SK-N-SH (cell line): ENCODE measurements at regions not wholly inside any gene's neighbourhood (a gene's known extent, or its start where the extent isn't known, plus 50 kb on each side); places are given as distances from the start of the nearest gene placed in this dataset.

Source experiments
- CTCF ChIA-PET: fragments of 300-600, 350-600 bp; formaldehyde crosslinking; extraction: SDS; loops from one replicate; lab custom pipeline; 2021; lab: Yijun Ruan, JAX
- POLR2A ChIA-PET: fragments of 350-600 bp; sonication (Branson Sonifier 250); formaldehyde crosslinking; extraction: SDS; loops from one replicate; lab custom pipeline; 2020; ENCODE audit warnings: antibody characterized with exemption, inconsistent platforms; lab: Yijun Ruan, JAX
- DNase-seq: peaks from one replicate; pipeline ENCODE4 v3.0.0; 2012
- H2AFZ ChIP-seq: fragments of 200-600 bp; sonication (generic); 2 replicates; pipeline ENCODE4 v1.8.1; 2016; ENCODE audit warnings: antibody characterized with exemption, mild to moderate bottlenecking, low read depth
- H3F3A ChIP-seq: fragments of 200-600 bp; sonication (generic); replicated peaks from 2 replicates; pipeline ENCODE3; 2016; ENCODE audit warnings: antibody characterized with exemption, mild to moderate bottlenecking; ENCODE audit not compliant: insufficient read depth
- H3K27ac ChIP-seq, 2 experiments: fragments of 200-500 bp in 1 of 2; fragments of 200-600 bp in 1 of 2; sonication (Bioruptor generic) in 1 of 2; sonication (generic), shearing (Covaris generic) in 1 of 2; 2 replicates each; pipeline versions ENCODE4 v1.5.1 to v1.6.1; 2014 to 2016; ENCODE audit warnings: low read depth in 2 of 2, inconsistent platforms in 1 of 2, low read length in 1 of 2, mild to moderate bottlenecking in 1 of 2, mixed read lengths in 1 of 2
- H3K27me3 ChIP-seq: fragments of 200-600 bp; sonication (generic), shearing (Covaris generic); 2 replicates; pipeline ENCODE4 v1.6.1; 2016; ENCODE audit warnings: mixed run types; ENCODE audit not compliant: insufficient read depth
- H3K36me3 ChIP-seq, 2 experiments: fragments of 200-500 bp in 1 of 2; fragments of 200-600 bp in 1 of 2; sonication (Bioruptor generic) in 1 of 2; sonication (generic) in 1 of 2; replicated peaks in 1 of 2; 2 replicates each; pipeline versions ENCODE3 to v1.5.1; 2014 to 2016; ENCODE audit warnings: low read length in 1 of 2, mild to moderate bottlenecking in 1 of 2; ENCODE audit not compliant: insufficient read depth in 2 of 2, control insufficient read depth in 1 of 2
- H3K4me1 ChIP-seq, 2 experiments: fragments of 200-500 bp in 1 of 2; fragments of 200-600 bp in 1 of 2; sonication (Bioruptor generic) in 1 of 2; sonication (generic), shearing (Covaris generic) in 1 of 2; 2 replicates each; pipeline versions ENCODE4 v1.5.1 to v1.6.1; 2014 to 2016; ENCODE audit warnings: low read depth in 1 of 2, low read length in 1 of 2, mixed run types in 1 of 2; ENCODE audit not compliant: insufficient read depth in 2 of 2, control insufficient read depth in 1 of 2
- H3K4me2 ChIP-seq: fragments of 200-600 bp; sonication (generic), shearing (Covaris generic); 2 replicates; pipeline ENCODE4 v1.6.1; 2017; ENCODE audit warnings: mixed run types
- H3K4me3 ChIP-seq, 2 experiments: fragments of 200-500 bp in 1 of 2; fragments of 200-600 bp in 1 of 2; sonication (Bioruptor generic) in 1 of 2; sonication (generic), shearing (Covaris generic) in 1 of 2; 2 replicates each; pipeline versions ENCODE4 v1.5.1 to v1.8.1; 2014 to 2016; ENCODE audit warnings: low read depth in 2 of 2, inconsistent platforms in 1 of 2, low read length in 1 of 2, mild to moderate bottlenecking in 1 of 2, mixed read lengths in 1 of 2, moderate library complexity in 1 of 2
- H3K79me2 ChIP-seq: fragments of 200-600 bp; sonication (generic); 2 replicates; pipeline ENCODE4 v1.8.1; 2017; ENCODE audit warnings: mild to moderate bottlenecking; ENCODE audit not compliant: insufficient read depth
- H3K9ac ChIP-seq: fragments of 200-600 bp; sonication (generic); 2 replicates; pipeline ENCODE4 v1.6.1; 2017; ENCODE audit warnings: mixed run types
- H3K9me2 ChIP-seq: fragments of 200-600 bp; sonication (generic); 2 replicates; pipeline ENCODE4 v1.6.1; 2017; ENCODE audit warnings: mixed run types
- H3K9me3 ChIP-seq: fragments of 200-600 bp; sonication (generic); 2 replicates; pipeline ENCODE4 v1.6.1; 2017; ENCODE audit warnings: mixed run types, mild to moderate bottlenecking, moderate library complexity
- H4K20me1 ChIP-seq: fragments of 200-600 bp; sonication (generic); 2 replicates; pipeline ENCODE4 v1.6.1; 2017; ENCODE audit warnings: mild to moderate bottlenecking, mixed run types; ENCODE audit not compliant: insufficient read depth
- EZH2phosphoT487 ChIP-seq: fragments of 200-600 bp; sonication (generic); IDR thresholded peaks from 2 replicates; pipeline ENCODE4 v1.6.1; 2017; ENCODE audit warnings: low read depth, mixed run types, mild to moderate bottlenecking, antibody characterized with exemption, moderate library complexity, borderline replicate concordance
- FOSL2 ChIP-seq: IDR thresholded peaks from 2 replicates; pipeline ENCODE4 v1.4.0; 2012; ENCODE audit warnings: low read depth, mild to moderate bottlenecking, moderate library complexity, borderline replicate concordance
- FOXJ3 ChIP-seq: sonication (generic); formaldehyde crosslinking; IDR thresholded peaks from 2 replicates; pipeline ENCODE4 v1.5.1; 2020; ENCODE audit warnings: mild to moderate bottlenecking, missing genetic modification reagents
- GATA2 ChIP-seq: sonication (generic); formaldehyde crosslinking; IDR thresholded peaks from 2 replicates; pipeline ENCODE4 v1.5.0; 2020; ENCODE audit warnings: mild to moderate bottlenecking, missing genetic modification reagents
- MXI1 ChIP-seq: IDR thresholded peaks from 2 replicates; pipeline ENCODE4 v1.6.1; 2012; ENCODE audit warnings: mild to moderate bottlenecking, low read depth, low read length, improper control_type of control experiment
- NRF1 ChIP-seq: IDR thresholded peaks from 2 replicates; pipeline ENCODE4 v1.6.1; 2012; ENCODE audit warnings: low read depth, mild to moderate bottlenecking, low read length
- RAD21 ChIP-seq: IDR thresholded peaks from 2 replicates; pipeline ENCODE4 v1.6.1; 2012; ENCODE audit warnings: mild to moderate bottlenecking, low read length
- RXRA ChIP-seq: IDR thresholded peaks from 2 replicates; pipeline ENCODE4 v1.4.0; 2012; ENCODE audit warnings: low read depth, mild to moderate bottlenecking, borderline replicate concordance
- SIN3A ChIP-seq: IDR thresholded peaks from 2 replicates; pipeline ENCODE4 v1.6.1; 2012; ENCODE audit warnings: low read depth, mild to moderate bottlenecking, low read length, moderate library complexity, borderline replicate concordance
- TAF1 ChIP-seq: IDR thresholded peaks from 2 replicates; pipeline ENCODE4 v1.6.1; 2012; ENCODE audit warnings: low read depth, mild to moderate bottlenecking, low read length, moderate library complexity, borderline replicate concordance
- TCF12 ChIP-seq: IDR thresholded peaks from 2 replicates; pipeline ENCODE4 v1.4.0; 2012
- WGBS: methylation state at CpG from one replicate; pipeline ENCODE4 v1.1.6; 2017; ENCODE audit warnings: low lambda C conversion rate; 5-methylcytosine and 5-hydroxymethylcytosine counted together
- TF ChIP-seq, protein P1 (sequence below): fragments of 200-600 bp; sonication (generic); IDR thresholded peaks from 2 replicates; pipeline ENCODE4 v1.6.1; 2017; ENCODE audit warnings: antibody characterized with exemption, mild to moderate bottlenecking, moderate library complexity
- TF ChIP-seq, protein P2 (sequence below): IDR thresholded peaks from 2 replicates; pipeline ENCODE4 v1.4.0; 2012; ENCODE audit warnings: low read depth, borderline replicate concordance
- TF ChIP-seq, protein P3 (sequence below): IDR thresholded peaks from 2 replicates; pipeline ENCODE4 v1.6.1; 2012; ENCODE audit warnings: mild to moderate bottlenecking, low read depth, low read length, moderate library complexity
- TF ChIP-seq, protein P4 (sequence below): IDR thresholded peaks from 2 replicates; pipeline ENCODE4 v1.4.0; 2012; ENCODE audit warnings: low read depth
- TF ChIP-seq, protein P5 (sequence below): IDR thresholded peaks from 2 replicates; pipeline ENCODE4; 2012

DNA sequence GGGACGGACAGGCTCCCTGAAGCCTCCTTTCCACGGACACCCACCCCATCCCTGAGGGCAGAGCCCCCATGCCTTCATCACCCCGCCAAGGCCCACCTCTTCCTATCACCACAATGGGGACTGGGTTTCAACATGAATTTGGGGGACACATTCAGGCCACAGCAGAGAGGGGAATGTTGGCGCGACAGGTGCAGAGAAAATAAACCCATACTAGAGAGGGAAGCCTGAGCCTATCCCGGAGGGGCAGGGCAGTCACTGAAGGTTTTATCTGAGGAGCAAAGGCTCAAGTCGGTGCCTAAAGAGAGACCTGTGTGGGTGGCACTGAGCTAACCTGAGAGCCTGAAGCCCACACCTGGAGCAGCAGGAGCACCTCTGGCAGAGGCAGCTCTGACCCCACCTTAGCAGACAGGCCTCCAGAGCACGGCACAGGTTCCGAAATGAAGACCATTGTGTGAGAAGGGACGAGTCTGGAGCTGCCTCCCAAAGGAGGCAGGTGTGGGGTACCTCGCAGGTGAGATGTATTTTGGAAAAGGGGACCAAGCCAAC lies 180.6 kb upstream of the PDE10A start:
- Histone ChIP-seq H3K79me2 (no peaks in the 10 kb centered on the region), H3K4me1 (no peaks in the 10 kb centered on the region; a peak in 1 of 4 replicates), H3K9me3 (no peaks in the 10 kb centered on the region; the same call in 1 of the 2 replicates), H2AFZ (no peak overlapping the region), H3K9ac (no peak overlapping the region), H3F3A (no peaks in the 10 kb centered on the region), H3K4me3 (no peak overlapping the region), H3K27me3 (no peaks in the 10 kb centered on the region), H3K27ac (no peak overlapping the region), H3K9me2 (no peaks in the 10 kb centered on the region), H3K36me3 (no peaks in the 10 kb centered on the region), H4K20me1 (no peaks in the 10 kb centered on the region), H3K4me2 (no peak overlapping the region)
- no peak for DNase-seq
- WGBS: 52% methylated on average over 8 of the region's 11 CpGs
- ChIA-PET CTCF (interaction anchor here (1.1 kb wide), 1 partner anchor 10 kb away, joined by 3 read pairs; no protein-coding TSS in a partner anchor), POLR2A (no interaction called here)
- no peak for TF ChIP-seq FOXJ3 (CRISPR knock-in tag)
- TF ChIP-seq, protein P1, sequence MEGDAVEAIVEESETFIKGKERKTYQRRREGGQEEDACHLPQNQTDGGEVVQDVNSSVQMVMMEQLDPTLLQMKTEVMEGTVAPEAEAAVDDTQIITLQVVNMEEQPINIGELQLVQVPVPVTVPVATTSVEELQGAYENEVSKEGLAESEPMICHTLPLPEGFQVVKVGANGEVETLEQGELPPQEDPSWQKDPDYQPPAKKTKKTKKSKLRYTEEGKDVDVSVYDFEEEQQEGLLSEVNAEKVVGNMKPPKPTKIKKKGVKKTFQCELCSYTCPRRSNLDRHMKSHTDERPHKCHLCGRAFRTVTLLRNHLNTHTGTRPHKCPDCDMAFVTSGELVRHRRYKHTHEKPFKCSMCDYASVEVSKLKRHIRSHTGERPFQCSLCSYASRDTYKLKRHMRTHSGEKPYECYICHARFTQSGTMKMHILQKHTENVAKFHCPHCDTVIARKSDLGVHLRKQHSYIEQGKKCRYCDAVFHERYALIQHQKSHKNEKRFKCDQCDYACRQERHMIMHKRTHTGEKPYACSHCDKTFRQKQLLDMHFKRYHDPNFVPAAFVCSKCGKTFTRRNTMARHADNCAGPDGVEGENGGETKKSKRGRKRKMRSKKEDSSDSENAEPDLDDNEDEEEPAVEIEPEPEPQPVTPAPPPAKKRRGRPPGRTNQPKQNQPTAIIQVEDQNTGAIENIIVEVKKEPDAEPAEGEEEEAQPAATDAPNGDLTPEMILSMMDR: no peak

DNA sequence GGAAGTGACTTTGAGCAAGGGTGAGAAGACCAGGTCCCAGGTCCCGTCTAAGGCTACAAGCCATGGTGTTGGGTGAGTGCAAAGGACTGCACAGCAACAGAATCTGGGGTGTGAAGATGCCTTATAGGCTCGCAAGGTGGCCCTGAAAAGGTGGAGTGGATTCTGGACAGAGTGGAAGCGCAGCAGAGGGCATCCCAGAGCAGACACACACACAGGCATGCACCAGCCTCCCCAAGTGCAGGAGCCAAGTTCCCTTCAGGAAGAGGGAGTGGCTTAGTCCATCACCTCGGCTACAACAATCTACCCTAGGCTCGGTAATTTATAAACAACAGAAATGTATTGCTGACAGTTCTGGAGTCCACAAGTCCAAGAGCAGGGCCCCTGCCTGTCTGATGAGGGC lies 180.1 kb upstream of the PDE10A start:
- 45% methylated on average over 2 of the region's 5 CpGs for WGBS
- no peaks in the 10 kb centered on the region for H3K79me2 ChIP-seq

More for the DNA sequence above, 180.1 kb upstream of the PDE10A start:
- Histone ChIP-seq H2AFZ (no peak overlapping the region), H3K4me1 (no peaks in the 10 kb centered on the region; a peak in 1 of 4 replicates), H3K27me3 (no peaks in the 10 kb centered on the region), H3F3A (no peaks in the 10 kb centered on the region), H3K36me3 (no peaks in the 10 kb centered on the region), H3K9me2 (no peaks in the 10 kb centered on the region), H3K9ac (no peak overlapping the region), H4K20me1 (no peaks in the 10 kb centered on the region)
- no peak for DNase-seq
- TF ChIP-seq, protein P2, sequence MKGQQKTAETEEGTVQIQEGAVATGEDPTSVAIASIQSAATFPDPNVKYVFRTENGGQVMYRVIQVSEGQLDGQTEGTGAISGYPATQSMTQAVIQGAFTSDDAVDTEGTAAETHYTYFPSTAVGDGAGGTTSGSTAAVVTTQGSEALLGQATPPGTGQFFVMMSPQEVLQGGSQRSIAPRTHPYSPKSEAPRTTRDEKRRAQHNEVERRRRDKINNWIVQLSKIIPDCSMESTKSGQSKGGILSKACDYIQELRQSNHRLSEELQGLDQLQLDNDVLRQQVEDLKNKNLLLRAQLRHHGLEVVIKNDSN: no peak
- no peak for TF ChIP-seq SIN3A
- TF ChIP-seq, protein P3, sequence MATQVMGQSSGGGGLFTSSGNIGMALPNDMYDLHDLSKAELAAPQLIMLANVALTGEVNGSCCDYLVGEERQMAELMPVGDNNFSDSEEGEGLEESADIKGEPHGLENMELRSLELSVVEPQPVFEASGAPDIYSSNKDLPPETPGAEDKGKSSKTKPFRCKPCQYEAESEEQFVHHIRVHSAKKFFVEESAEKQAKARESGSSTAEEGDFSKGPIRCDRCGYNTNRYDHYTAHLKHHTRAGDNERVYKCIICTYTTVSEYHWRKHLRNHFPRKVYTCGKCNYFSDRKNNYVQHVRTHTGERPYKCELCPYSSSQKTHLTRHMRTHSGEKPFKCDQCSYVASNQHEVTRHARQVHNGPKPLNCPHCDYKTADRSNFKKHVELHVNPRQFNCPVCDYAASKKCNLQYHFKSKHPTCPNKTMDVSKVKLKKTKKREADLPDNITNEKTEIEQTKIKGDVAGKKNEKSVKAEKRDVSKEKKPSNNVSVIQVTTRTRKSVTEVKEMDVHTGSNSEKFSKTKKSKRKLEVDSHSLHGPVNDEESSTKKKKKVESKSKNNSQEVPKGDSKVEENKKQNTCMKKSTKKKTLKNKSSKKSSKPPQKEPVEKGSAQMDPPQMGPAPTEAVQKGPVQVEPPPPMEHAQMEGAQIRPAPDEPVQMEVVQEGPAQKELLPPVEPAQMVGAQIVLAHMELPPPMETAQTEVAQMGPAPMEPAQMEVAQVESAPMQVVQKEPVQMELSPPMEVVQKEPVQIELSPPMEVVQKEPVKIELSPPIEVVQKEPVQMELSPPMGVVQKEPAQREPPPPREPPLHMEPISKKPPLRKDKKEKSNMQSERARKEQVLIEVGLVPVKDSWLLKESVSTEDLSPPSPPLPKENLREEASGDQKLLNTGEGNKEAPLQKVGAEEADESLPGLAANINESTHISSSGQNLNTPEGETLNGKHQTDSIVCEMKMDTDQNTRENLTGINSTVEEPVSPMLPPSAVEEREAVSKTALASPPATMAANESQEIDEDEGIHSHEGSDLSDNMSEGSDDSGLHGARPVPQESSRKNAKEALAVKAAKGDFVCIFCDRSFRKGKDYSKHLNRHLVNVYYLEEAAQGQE: no peak
- TF ChIP-seq TAF1: no peak
- no peak for TF ChIP-seq NRF1
- TF ChIP-seq TCF12: no peak
- TF ChIP-seq, protein P4, sequence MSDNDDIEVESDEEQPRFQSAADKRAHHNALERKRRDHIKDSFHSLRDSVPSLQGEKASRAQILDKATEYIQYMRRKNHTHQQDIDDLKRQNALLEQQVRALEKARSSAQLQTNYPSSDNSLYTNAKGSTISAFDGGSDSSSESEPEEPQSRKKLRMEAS: no peak
- no peak for TF ChIP-seq FOSL2
- no peak for TF ChIP-seq EZH2phosphoT487
- no peak for TF ChIP-seq GATA2 (CRISPR knock-in tag)
- TF ChIP-seq, protein P5, sequence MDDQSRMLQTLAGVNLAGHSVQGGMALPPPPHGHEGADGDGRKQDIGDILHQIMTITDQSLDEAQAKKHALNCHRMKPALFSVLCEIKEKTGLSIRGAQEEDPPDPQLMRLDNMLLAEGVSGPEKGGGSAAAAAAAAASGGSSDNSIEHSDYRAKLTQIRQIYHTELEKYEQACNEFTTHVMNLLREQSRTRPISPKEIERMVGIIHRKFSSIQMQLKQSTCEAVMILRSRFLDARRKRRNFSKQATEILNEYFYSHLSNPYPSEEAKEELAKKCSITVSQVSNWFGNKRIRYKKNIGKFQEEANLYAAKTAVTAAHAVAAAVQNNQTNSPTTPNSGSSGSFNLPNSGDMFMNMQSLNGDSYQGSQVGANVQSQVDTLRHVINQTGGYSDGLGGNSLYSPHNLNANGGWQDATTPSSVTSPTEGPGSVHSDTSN: no peak
- no peak for TF ChIP-seq RXRA
- TF ChIP-seq MXI1: no peak
- no peak for TF ChIP-seq RAD21
- TF ChIP-seq, protein P1: no peak
- TF ChIP-seq, all 33 proteins: peak for 0
- no peak overlapping the region for H3K27ac ChIP-seq
- CTCF ChIA-PET: interaction anchor here (1.1 kb wide), 1 partner anchor 9 kb away, joined by 3 read pairs; no protein-coding TSS in a partner anchor
- H3K9me3 ChIP-seq: no peaks in the 10 kb centered on the region; the same call in 1 of the 2 replicates
- H3K4me3 ChIP-seq: no peak overlapping the region
- no peak overlapping the region for H3K4me2 ChIP-seq
- POLR2A ChIA-PET: no interaction called here
